ENCODE measurements at regions not wholly inside any gene's neighbourhood (a gene's known extent, or its start where the extent isn't known, plus 50 kb on each side); places are given as distances from the start of the nearest gene placed in this dataset.

GRCh38 chr5:92977846-92978540 lies 603.0 kb downstream of the NR2F1-AS1 start:
- WGBS, 2 donors (ENCODE audit: extremely low coverage in 2 of 2, insufficient read length in 2 of 2, insufficient replicate concordance in 1 of 2): no CpG with 5 or more reads among the region's 3 CpGs
- Histone ChIP-seq H2AFZ (ENCODE audit: low read length) (peak overlapping the region; percentile 12), H2BK15ac (ENCODE audit: low read length) (no peak overlapping the region), H2AK5ac (ENCODE audit: low read depth, low read length) (no peak overlapping the region), H3K4ac (ENCODE audit: low read length) (no peak overlapping the region), H4K91ac (ENCODE audit: low read depth, low read length, poor library complexity) (no peak overlapping the region), H2BK5ac (ENCODE audit: low read length) (no peak overlapping the region), H3K36me3 (replicated peaks in 1 of 2; ENCODE audit: control insufficient read depth in 2 of 2, insufficient read depth in 2 of 2, low read length in 2 of 2) (no peaks in the 10 kb centered on the region), H3K14ac (ENCODE audit: low read length) (no peak overlapping the region), H4K8ac (ENCODE audit: low read depth, low read length) (no peak overlapping the region), H3K4me3 (ENCODE audit: low read length in 2 of 2) (no peak overlapping the region), H2BK12ac (ENCODE audit: low read length) (no peak overlapping the region), H3K9me3 (replicated peaks in 1 of 2; ENCODE audit: control insufficient read depth in 2 of 2, insufficient read depth in 1 of 2, low read depth in 1 of 2, low read length in 2 of 2) (no peaks in the 10 kb centered on the region), H3K23ac (ENCODE audit: low read depth, low read length, poor library complexity) (no peak overlapping the region), H3K4me2 (ENCODE audit: insufficient read depth, low read length, poor library complexity, severe bottlenecking) (no peak overlapping the region), H3K27ac (replicated peaks; ENCODE audit: low read length) (peak overlapping the region; percentile 23), H3K9ac (ENCODE audit: low read depth, low read length, poor library complexity) (no peak overlapping the region), H3K4me1 (ENCODE audit: control insufficient read depth in 2 of 2, insufficient read depth in 1 of 2, low read depth in 1 of 2, low read length in 2 of 2) (peaks cover 14 to 35% of the 10 kb centered on the region in 2 donors), H2BK120ac (ENCODE audit: low read depth, low read length) (no peak overlapping the region), H3K79me1 (ENCODE audit: low read depth, low read length) (no peaks in the 10 kb centered on the region), H3K18ac (ENCODE audit: low read length) (no peak overlapping the region), H3K27me3 (ENCODE audit: control insufficient read depth in 3 of 3, insufficient read depth in 3 of 3, low read depth in 1 of 3, low read length in 3 of 3) (no peaks in the 10 kb centered on the region)
- DNase-seq (ENCODE audit: low spot score): no peak

GRCh38 chr5:92976156-92976555 lies 604.9 kb downstream of the NR2F1-AS1 start:
- Histone ChIP-seq H3K23ac (ENCODE audit: low read depth, low read length, poor library complexity) (no peak overlapping the region), H3K18ac (ENCODE audit: low read length) (no peak overlapping the region), H2BK5ac (ENCODE audit: low read length) (no peak overlapping the region)

GRCh38 chr5:92969781-92970237 lies 611.2 kb downstream of the NR2F1-AS1 start:
- Histone ChIP-seq H2AFZ (ENCODE audit: low read length) (no peak overlapping the region), H3K4ac (ENCODE audit: low read length) (no peak overlapping the region), H3K14ac (ENCODE audit: low read length) (no peak overlapping the region), H3K4me3 (ENCODE audit: low read length in 2 of 2) (no peak overlapping the region), H3K9me3 (replicated peaks in 1 of 2; ENCODE audit: control insufficient read depth in 2 of 2, insufficient read depth in 1 of 2, low read depth in 1 of 2, low read length in 2 of 2) (peaks cover 0 to 2% of the 10 kb centered on the region in 2 donors), H4K8ac (ENCODE audit: low read depth, low read length) (no peak overlapping the region), H3K4me2 (ENCODE audit: insufficient read depth, low read length, poor library complexity, severe bottlenecking) (no peak overlapping the region), H3K27ac (replicated peaks; ENCODE audit: low read length) (no peak overlapping the region), H2BK5ac (ENCODE audit: low read length) (no peak overlapping the region), H2BK12ac (ENCODE audit: low read length) (no peak overlapping the region), H4K91ac (ENCODE audit: low read depth, low read length, poor library complexity) (no peak overlapping the region), H3K27me3 (ENCODE audit: control insufficient read depth in 3 of 3, insufficient read depth in 3 of 3, low read depth in 1 of 3, low read length in 3 of 3) (no peaks in the 10 kb centered on the region), H3K18ac (ENCODE audit: low read length) (no peak overlapping the region), H2BK120ac (ENCODE audit: low read depth, low read length) (no peak overlapping the region), H2AK5ac (ENCODE audit: low read depth, low read length) (no peak overlapping the region), H3K79me1 (ENCODE audit: low read depth, low read length) (no peaks in the 10 kb centered on the region), H3K9ac (ENCODE audit: low read depth, low read length, poor library complexity) (no peak overlapping the region), H2BK15ac (ENCODE audit: low read length) (no peak overlapping the region), H3K23ac (ENCODE audit: low read depth, low read length, poor library complexity) (no peak overlapping the region), H3K36me3 (replicated peaks in 1 of 2; ENCODE audit: control insufficient read depth in 2 of 2, insufficient read depth in 2 of 2, low read length in 2 of 2) (no peaks in the 10 kb centered on the region), H3K4me1 (ENCODE audit: control insufficient read depth in 2 of 2, insufficient read depth in 1 of 2, low read depth in 1 of 2, low read length in 2 of 2) (peaks cover 0 to 4% of the 10 kb centered on the region in 2 donors)
- DNase-seq (ENCODE audit: low spot score): no peak
- no CpG with 5 or more reads among the region's 2 CpGs for WGBS, 2 donors (ENCODE audit: extremely low coverage in 2 of 2, insufficient read length in 2 of 2, insufficient replicate concordance in 1 of 2)

More at GRCh38 chr5:92976156-92976555, 604.9 kb downstream of the NR2F1-AS1 start:
- no peak overlapping the region for H2BK12ac ChIP-seq (ENCODE audit: low read length)
- no peaks in the 10 kb centered on the region for H3K27me3 ChIP-seq (ENCODE audit: control insufficient read depth in 3 of 3, insufficient read depth in 3 of 3, low read depth in 1 of 3, low read length in 3 of 3)
- H3K9me3 ChIP-seq (replicated peaks in 1 of 2; ENCODE audit: control insufficient read depth in 2 of 2, insufficient read depth in 1 of 2, low read depth in 1 of 2, low read length in 2 of 2): peaks cover 0 to 2% of the 10 kb centered on the region in 2 donors
- H3K14ac ChIP-seq (ENCODE audit: low read length): no peak overlapping the region
- no peak overlapping the region for H3K4me3 ChIP-seq (ENCODE audit: low read length in 2 of 2)
- H2AK5ac ChIP-seq (ENCODE audit: low read depth, low read length): no peak overlapping the region
- H4K91ac ChIP-seq (ENCODE audit: low read depth, low read length, poor library complexity): no peak overlapping the region
- no peak overlapping the region for H3K27ac ChIP-seq (replicated peaks; ENCODE audit: low read length)
- no peak overlapping the region for H3K4me2 ChIP-seq (ENCODE audit: insufficient read depth, low read length, poor library complexity, severe bottlenecking)
- no peak overlapping the region for H4K8ac ChIP-seq (ENCODE audit: low read depth, low read length)
- no peak overlapping the region for H2BK120ac ChIP-seq (ENCODE audit: low read depth, low read length)
- H3K79me1 ChIP-seq (ENCODE audit: low read depth, low read length): no peaks in the 10 kb centered on the region
- no peak overlapping the region for H3K4ac ChIP-seq (ENCODE audit: low read length)
- H3K36me3 ChIP-seq (replicated peaks in 1 of 2; ENCODE audit: control insufficient read depth in 2 of 2, insufficient read depth in 2 of 2, low read length in 2 of 2): no peaks in the 10 kb centered on the region
- WGBS, 2 donors (ENCODE audit: extremely low coverage in 2 of 2, insufficient read length in 2 of 2, insufficient replicate concordance in 1 of 2): no CpG with 5 or more reads among the region's 1 CpG
- no peak overlapping the region for H2BK15ac ChIP-seq (ENCODE audit: low read length)
- peaks cover 14 to 33% of the 10 kb centered on the region in 2 donors for H3K4me1 ChIP-seq (ENCODE audit: control insufficient read depth in 2 of 2, insufficient read depth in 1 of 2, low read depth in 1 of 2, low read length in 2 of 2)
- H2AFZ ChIP-seq (ENCODE audit: low read length): no peak overlapping the region
- DNase-seq (ENCODE audit: low spot score): no peak
- no peak overlapping the region for H3K9ac ChIP-seq (ENCODE audit: low read depth, low read length, poor library complexity)

- no peak overlapping the region for H3K9ac ChIP-seq (ENCODE audit: low read depth, low read length, poor library complexity)
- peak overlapping the region; percentile 5 for H3K18ac ChIP-seq (ENCODE audit: low read length)
- H3K4ac ChIP-seq (ENCODE audit: low read length): no peak overlapping the region
- H3K4me2 ChIP-seq (ENCODE audit: insufficient read depth, low read length, poor library complexity, severe bottlenecking): no peak overlapping the region
- H3K27me3 ChIP-seq (ENCODE audit: control insufficient read depth in 3 of 3, insufficient read depth in 3 of 3, low read depth in 1 of 3, low read length in 3 of 3): no peaks in the 10 kb centered on the region
- H3K36me3 ChIP-seq (replicated peaks in 1 of 2; ENCODE audit: control insufficient read depth in 2 of 2, insufficient read depth in 2 of 2, low read length in 2 of 2): no peaks in the 10 kb centered on the region
- no peak overlapping the region for H2BK120ac ChIP-seq (ENCODE audit: low read depth, low read length)
- H4K8ac ChIP-seq (ENCODE audit: low read depth, low read length): no peak overlapping the region
- no peak overlapping the region for H3K27ac ChIP-seq (replicated peaks; ENCODE audit: low read length)
- no peak overlapping the region for H3K23ac ChIP-seq (ENCODE audit: low read depth, low read length, poor library complexity)
- no CpG with 5 or more reads among the region's 5 CpGs for WGBS, 2 donors (ENCODE audit: extremely low coverage in 2 of 2, insufficient read length in 2 of 2, insufficient replicate concordance in 1 of 2)
- no peak overlapping the region for H4K91ac ChIP-seq (ENCODE audit: low read depth, low read length, poor library complexity)
- H2BK5ac ChIP-seq (ENCODE audit: low read length): no peak overlapping the region
- H2BK12ac ChIP-seq (ENCODE audit: low read length): no peak overlapping the region
- peaks cover 0 to 4% of the 10 kb centered on the region in 2 donors for H3K4me1 ChIP-seq (ENCODE audit: control insufficient read depth in 2 of 2, insufficient read depth in 1 of 2, low read depth in 1 of 2, low read length in 2 of 2)
- no peak overlapping the region for H3K14ac ChIP-seq (ENCODE audit: low read length)
- H3K79me1 ChIP-seq (ENCODE audit: low read depth, low read length): no peaks in the 10 kb centered on the region
- no peak overlapping the region for H2AK5ac ChIP-seq (ENCODE audit: low read depth, low read length)
- H2AFZ ChIP-seq (ENCODE audit: low read length): no peak overlapping the region
- DNase-seq (ENCODE audit: low spot score): no peak
- H3K9me3 ChIP-seq (replicated peaks in 1 of 2; ENCODE audit: control insufficient read depth in 2 of 2, insufficient read depth in 1 of 2, low read depth in 1 of 2, low read length in 2 of 2): peaks cover 0 to 2% of the 10 kb centered on the region in 2 donors
- no peak overlapping the region for H3K4me3 ChIP-seq (ENCODE audit: low read length in 2 of 2)
- no peak overlapping the region for H2BK15ac ChIP-seq (ENCODE audit: low read length)
These were observed 611.7 kb downstream of the NR2F1-AS1 start for GRCh38 chr5:92969191-92969780.

Measured in neuronal stem cell (in vitro differentiated cells).